ENCODE measurements at regions not wholly inside any gene's neighbourhood (a gene's known extent, or its start where the extent isn't known, plus 50 kb on each side); places are given as distances from the start of the nearest gene placed in this dataset.

DNA sequence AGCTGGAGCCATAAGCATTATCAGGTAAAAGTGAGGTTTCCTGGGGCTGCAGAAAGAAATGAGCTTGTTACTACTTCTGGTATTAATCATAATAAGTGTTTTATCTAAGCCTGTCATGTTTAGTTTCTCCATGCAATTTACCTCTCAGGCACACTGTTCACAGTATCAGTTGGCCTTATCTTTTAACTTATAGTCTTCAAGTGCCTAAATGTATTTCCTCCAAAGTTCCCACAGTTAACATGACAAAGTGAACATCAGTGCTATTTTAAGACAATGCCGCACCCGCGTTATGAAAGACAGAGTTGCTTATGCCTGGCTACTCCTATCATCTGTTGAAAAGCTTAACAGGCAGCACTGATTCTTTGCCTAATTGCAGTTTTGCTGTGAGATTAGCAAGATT, 408.7 kb upstream of the FAM241A start:
- no peaks in the 10 kb centered on the region for H3K4me1 ChIP-seq (ENCODE audit: control insufficient read depth, insufficient read depth, low read length)
- in situ Hi-C loops (cut with HindIII; ENCODE audit: low pct_unique_long_range_greater_than_20kb, low sequenced_read_pairs) (no loop called here), intact Hi-C loops (cut with micrococcal nuclease; ENCODE audit: unreplicated experiment) (no loop called here)
- H3K27ac ChIP-seq (ENCODE audit: low read length), result no peak overlapping the region
- ChIA-PET POLR2A (no interaction called here), CTCF (no interaction called here)
- no peaks in the 10 kb centered on the region for H3K9me3 ChIP-seq (ENCODE audit: control insufficient read depth, insufficient read depth, low read depth, low read length)
- H3K27me3 ChIP-seq (ENCODE audit: control insufficient read depth, insufficient read depth, low read length), result no peaks in the 10 kb centered on the region
- no peak for ATAC-seq
- TF ChIP-seq TCF7L2 (IDR thresholded peaks at IDR 0.05; ENCODE audit: low read depth, low read length), result no peak
- TF ChIP-seq, protein P1, sequence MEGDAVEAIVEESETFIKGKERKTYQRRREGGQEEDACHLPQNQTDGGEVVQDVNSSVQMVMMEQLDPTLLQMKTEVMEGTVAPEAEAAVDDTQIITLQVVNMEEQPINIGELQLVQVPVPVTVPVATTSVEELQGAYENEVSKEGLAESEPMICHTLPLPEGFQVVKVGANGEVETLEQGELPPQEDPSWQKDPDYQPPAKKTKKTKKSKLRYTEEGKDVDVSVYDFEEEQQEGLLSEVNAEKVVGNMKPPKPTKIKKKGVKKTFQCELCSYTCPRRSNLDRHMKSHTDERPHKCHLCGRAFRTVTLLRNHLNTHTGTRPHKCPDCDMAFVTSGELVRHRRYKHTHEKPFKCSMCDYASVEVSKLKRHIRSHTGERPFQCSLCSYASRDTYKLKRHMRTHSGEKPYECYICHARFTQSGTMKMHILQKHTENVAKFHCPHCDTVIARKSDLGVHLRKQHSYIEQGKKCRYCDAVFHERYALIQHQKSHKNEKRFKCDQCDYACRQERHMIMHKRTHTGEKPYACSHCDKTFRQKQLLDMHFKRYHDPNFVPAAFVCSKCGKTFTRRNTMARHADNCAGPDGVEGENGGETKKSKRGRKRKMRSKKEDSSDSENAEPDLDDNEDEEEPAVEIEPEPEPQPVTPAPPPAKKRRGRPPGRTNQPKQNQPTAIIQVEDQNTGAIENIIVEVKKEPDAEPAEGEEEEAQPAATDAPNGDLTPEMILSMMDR (IDR thresholded peaks at IDR 0.05), result no peak
- TF ChIP-seq SIN3A (IDR thresholded peaks at IDR 0.05; ENCODE audit: borderline replicate concordance, insufficient read depth, low read depth, low read length), result no peak
- no peak for TF ChIP-seq POLR2AphosphoS5 (IDR thresholded peaks at IDR 0.05; ENCODE audit: low read depth, low read length)
- TF ChIP-seq, protein P2, sequence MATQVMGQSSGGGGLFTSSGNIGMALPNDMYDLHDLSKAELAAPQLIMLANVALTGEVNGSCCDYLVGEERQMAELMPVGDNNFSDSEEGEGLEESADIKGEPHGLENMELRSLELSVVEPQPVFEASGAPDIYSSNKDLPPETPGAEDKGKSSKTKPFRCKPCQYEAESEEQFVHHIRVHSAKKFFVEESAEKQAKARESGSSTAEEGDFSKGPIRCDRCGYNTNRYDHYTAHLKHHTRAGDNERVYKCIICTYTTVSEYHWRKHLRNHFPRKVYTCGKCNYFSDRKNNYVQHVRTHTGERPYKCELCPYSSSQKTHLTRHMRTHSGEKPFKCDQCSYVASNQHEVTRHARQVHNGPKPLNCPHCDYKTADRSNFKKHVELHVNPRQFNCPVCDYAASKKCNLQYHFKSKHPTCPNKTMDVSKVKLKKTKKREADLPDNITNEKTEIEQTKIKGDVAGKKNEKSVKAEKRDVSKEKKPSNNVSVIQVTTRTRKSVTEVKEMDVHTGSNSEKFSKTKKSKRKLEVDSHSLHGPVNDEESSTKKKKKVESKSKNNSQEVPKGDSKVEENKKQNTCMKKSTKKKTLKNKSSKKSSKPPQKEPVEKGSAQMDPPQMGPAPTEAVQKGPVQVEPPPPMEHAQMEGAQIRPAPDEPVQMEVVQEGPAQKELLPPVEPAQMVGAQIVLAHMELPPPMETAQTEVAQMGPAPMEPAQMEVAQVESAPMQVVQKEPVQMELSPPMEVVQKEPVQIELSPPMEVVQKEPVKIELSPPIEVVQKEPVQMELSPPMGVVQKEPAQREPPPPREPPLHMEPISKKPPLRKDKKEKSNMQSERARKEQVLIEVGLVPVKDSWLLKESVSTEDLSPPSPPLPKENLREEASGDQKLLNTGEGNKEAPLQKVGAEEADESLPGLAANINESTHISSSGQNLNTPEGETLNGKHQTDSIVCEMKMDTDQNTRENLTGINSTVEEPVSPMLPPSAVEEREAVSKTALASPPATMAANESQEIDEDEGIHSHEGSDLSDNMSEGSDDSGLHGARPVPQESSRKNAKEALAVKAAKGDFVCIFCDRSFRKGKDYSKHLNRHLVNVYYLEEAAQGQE (IDR thresholded peaks at IDR 0.05; ENCODE audit: insufficient read depth in 1 of 2, low read depth in 2 of 2, low read length in 1 of 2), result no peak
- no peak overlapping the region for H3K4me3 ChIP-seq (ENCODE audit: low read depth in 2 of 2, low read length in 2 of 2)
- no peaks in the 10 kb centered on the region for H3K36me3 ChIP-seq (ENCODE audit: control insufficient read depth, insufficient read depth, low read length)
- DNase-seq (ENCODE audit: low read depth, low spot score), result no peak
- no TSS peak for BruUV-seq (replicated peaks)

DNA sequence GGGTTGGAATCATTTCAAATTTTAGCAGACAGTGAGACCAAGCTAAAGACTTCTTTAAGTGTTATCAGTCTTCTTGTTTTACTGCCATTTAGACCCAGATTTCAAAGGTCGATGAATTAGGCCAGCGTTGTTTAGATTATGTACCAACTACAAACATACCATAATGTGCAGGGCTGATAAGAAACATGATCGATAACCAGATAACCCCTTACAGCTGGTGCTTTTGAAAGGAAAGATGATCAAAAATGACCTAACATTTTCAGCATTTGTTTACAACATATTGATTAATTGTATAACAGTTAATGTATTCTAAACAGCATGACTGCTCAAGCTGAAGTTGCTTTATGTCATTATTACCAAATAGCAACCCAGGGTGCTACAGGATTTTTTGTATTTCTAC, 400.4 kb upstream of the FAM241A start:
- TF ChIP-seq TCF7L2 (IDR thresholded peaks at IDR 0.05; ENCODE audit: low read depth, low read length) (no peak), POLR2AphosphoS5 (IDR thresholded peaks at IDR 0.05; ENCODE audit: low read depth, low read length) (no peak), SIN3A (IDR thresholded peaks at IDR 0.05; ENCODE audit: borderline replicate concordance, insufficient read depth, low read depth, low read length) (no peak)
- TF ChIP-seq, protein P1 (IDR thresholded peaks at IDR 0.05), result no peak
- TF ChIP-seq, protein P2 (IDR thresholded peaks at IDR 0.05; ENCODE audit: insufficient read depth in 1 of 2, low read depth in 2 of 2, low read length in 1 of 2), result no peak
- Histone ChIP-seq H3K27me3 (ENCODE audit: control insufficient read depth, insufficient read depth, low read length) (no peaks in the 10 kb centered on the region), H3K9me3 (ENCODE audit: control insufficient read depth, insufficient read depth, low read depth, low read length) (no peaks in the 10 kb centered on the region), H3K4me1 (ENCODE audit: control insufficient read depth, insufficient read depth, low read length) (no peaks in the 10 kb centered on the region), H3K4me3 (ENCODE audit: low read depth in 2 of 2, low read length in 2 of 2) (no peak overlapping the region), H3K36me3 (ENCODE audit: control insufficient read depth, insufficient read depth, low read length) (no peaks in the 10 kb centered on the region), H3K27ac (ENCODE audit: low read length) (no peak overlapping the region)
- no peak for ATAC-seq
- ChIA-PET CTCF (no interaction called here), POLR2A (no interaction called here)
- no TSS peak for BruUV-seq (replicated peaks)
- in situ Hi-C loops (cut with HindIII; ENCODE audit: low pct_unique_long_range_greater_than_20kb, low sequenced_read_pairs), result no loop called here
- DNase-seq (ENCODE audit: low read depth, low spot score), result no peak
- intact Hi-C loops (cut with micrococcal nuclease; ENCODE audit: unreplicated experiment), result no loop called here
